Upper lobe of left lung (tissue), 6 donors: ENCODE measurements at regions not wholly inside any gene's neighbourhood (a gene's known extent, or its start where the extent isn't known, plus 50 kb on each side); places are given as distances from the start of the nearest gene placed in this dataset.

Source experiments
- ATAC-seq, 2 donors: fragments of 200-7000 bp; cut with Tn5 transposase; one replicate each; pipeline ENCODE4 v1.9.1; 2022; ENCODE audit warnings: mild to moderate bottlenecking in 2 of 2, moderate library complexity in 2 of 2; ENCODE audit not compliant: low FRiP score in 2 of 2
- DNase-seq, 2 donors: peaks; one replicate each; pipeline ENCODE4 v3.0.0-alpha.2; 2019 to 2020
- H3K27ac ChIP-seq, 4 donors: fragments of 200-600 bp; sonication (generic); one replicate each; pipeline ENCODE4 v1.5.1; 2016 to 2019
- H3K27me3 ChIP-seq, 4 donors: fragments of 200-600 bp; sonication (generic); one replicate each; pipeline ENCODE4 v1.5.1; 2017 to 2019
- H3K36me3 ChIP-seq, 4 donors: fragments of 200-600 bp; sonication (generic); one replicate each; pipeline ENCODE4 v1.5.1; 2016 to 2019
- H3K4me1 ChIP-seq, 4 donors: fragments of 200-600 bp; sonication (generic); one replicate each; pipeline ENCODE4 v1.5.1; 2018 to 2019
- H3K4me3 ChIP-seq, 4 donors: fragments of 200-600 bp; sonication (generic); one replicate each; pipeline ENCODE4 v1.5.1; 2017 to 2019; ENCODE audit warnings: mild to moderate bottlenecking in 2 of 4, moderate library complexity in 1 of 4
- H3K9me3 ChIP-seq, 4 donors: fragments of 200-600 bp; sonication (generic); one replicate each; pipeline ENCODE4 v1.5.1; 2018 to 2019
- EP300 ChIP-seq, 4 donors: sonication (generic); formaldehyde crosslinking; IDR thresholded peaks; one replicate each; pipeline ENCODE4 v1.5.1; 2017; ENCODE audit warnings: antibody characterized with exemption in 4 of 4, control low read depth in 2 of 4
- POLR2A ChIP-seq, 4 donors: fragments of 450-650 bp; IDR thresholded peaks; one replicate each; pipeline ENCODE4 v1.5.1; 2016 to 2017; ENCODE audit warnings: antibody characterized with exemption in 4 of 4, mild to moderate bottlenecking in 2 of 4
- POLR2AphosphoS5 ChIP-seq, 2 donors: sonication (generic); formaldehyde crosslinking; IDR thresholded peaks; one replicate each; pipeline ENCODE4 v1.5.1; 2017; ENCODE audit warnings: antibody characterized with exemption in 2 of 2
- WGBS, 2 donors: methylation state at CpG; one replicate each; pipeline ENCODE4 v1.1.5; 2017 to 2018; 5-methylcytosine and 5-hydroxymethylcytosine counted together
- TF ChIP-seq, protein P1 (sequence below), 6 experiments: fragments of 450-650 bp in 4 of 6; fragments of 200-600 bp in 2 of 6; sonication (generic) in 2 of 6; IDR thresholded peaks; one replicate each; pipeline ENCODE4 v1.5.1; 2016 to 2019; ENCODE audit warnings: antibody characterized with exemption in 6 of 6
- donor health status: DM: no; HTN: no; CAD: no; lungs with moderate emphysema.
- donor health status: DM: no; HTN: yes; CAD: no; lungs with severe emphysema.

DNA sequence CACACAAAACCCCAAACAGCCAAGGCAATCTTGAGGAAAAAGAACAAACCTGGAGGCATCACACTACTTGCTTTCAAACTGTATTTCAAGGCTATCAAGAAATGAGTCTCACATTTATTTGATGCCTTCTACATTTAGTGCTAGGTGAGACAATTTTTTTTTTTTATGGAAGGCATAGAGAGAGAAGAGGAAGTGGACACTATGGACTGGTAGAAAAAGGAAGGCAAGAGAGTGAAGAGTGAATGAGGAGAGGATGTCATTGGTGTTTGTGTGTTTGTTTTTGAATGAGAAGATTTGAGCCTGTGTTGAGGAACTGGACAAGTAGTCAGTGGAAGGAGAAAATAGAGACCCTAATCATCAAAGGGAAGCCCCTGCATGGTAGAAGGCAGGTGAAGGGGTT is 182.0 kb upstream of the JAG1 start:
- H3K9me3 ChIP-seq, result no peaks in the 10 kb centered on the region
- ATAC-seq, result no peak
- no peak for DNase-seq
- peaks cover 0 to 3% (median 0%) of the 10 kb centered on the region in 4 donors for H3K4me1 ChIP-seq
- no peaks in the 10 kb centered on the region for H3K27me3 ChIP-seq
- no peak overlapping the region for H3K27ac ChIP-seq
- no peaks in the 10 kb centered on the region for H3K36me3 ChIP-seq
- no peak overlapping the region for H3K4me3 ChIP-seq
- TF ChIP-seq EP300 (IDR thresholded peaks at IDR 0.05), result no peak

DNA sequence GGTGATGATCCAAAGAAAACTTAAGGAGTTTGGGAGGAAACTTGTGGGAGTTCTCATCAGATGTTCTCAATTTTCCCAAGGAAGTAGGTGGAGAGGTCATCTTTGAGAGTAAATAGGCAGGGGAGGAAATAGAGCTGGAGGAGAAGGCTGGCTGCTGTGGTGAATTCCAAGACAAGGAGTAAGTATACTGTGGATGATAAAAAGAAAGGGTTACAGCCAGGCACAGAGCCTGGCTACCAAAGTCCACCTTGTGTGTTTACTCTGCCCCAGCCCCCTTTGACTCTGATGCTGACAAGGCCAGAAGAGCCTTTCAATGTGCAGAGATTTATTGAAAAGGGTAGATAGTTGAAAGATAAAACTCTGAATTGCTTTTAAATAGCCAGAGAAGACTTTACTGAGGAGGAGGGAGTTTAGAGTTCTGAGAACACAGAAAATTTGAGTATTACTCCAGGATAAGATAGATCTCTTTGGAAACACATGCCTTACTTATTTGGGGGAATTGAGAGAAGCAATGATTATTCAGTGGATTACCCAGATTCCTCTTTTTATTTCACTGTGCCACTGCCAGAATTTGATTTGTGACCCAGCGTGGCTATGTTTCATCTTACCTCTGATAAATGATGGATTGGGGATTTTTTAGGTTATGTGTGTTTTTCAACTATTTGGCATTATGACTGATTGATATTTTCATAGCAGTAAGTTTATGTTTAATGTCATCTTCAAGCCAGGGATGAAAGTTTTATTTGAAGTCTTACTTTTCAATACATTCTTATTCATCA is 182.6 kb upstream of the JAG1 start:
- ATAC-seq (peak in 1 of 2 donors; percentile 47), DNase-seq (no peak)
- Histone ChIP-seq H3K4me3 (no peak overlapping the region), H3K27me3 (no peaks in the 10 kb centered on the region), H3K36me3 (no peaks in the 10 kb centered on the region), H3K9me3 (no peaks in the 10 kb centered on the region), H3K4me1 (peaks cover 0 to 3% (median 0%) of the 10 kb centered on the region in 4 donors), H3K27ac (no peak overlapping the region)
- TF ChIP-seq POLR2AphosphoS5 (IDR thresholded peaks at IDR 0.05), result no peak
- no peak for TF ChIP-seq EP300 (IDR thresholded peaks at IDR 0.05)
- TF ChIP-seq, protein P1, sequence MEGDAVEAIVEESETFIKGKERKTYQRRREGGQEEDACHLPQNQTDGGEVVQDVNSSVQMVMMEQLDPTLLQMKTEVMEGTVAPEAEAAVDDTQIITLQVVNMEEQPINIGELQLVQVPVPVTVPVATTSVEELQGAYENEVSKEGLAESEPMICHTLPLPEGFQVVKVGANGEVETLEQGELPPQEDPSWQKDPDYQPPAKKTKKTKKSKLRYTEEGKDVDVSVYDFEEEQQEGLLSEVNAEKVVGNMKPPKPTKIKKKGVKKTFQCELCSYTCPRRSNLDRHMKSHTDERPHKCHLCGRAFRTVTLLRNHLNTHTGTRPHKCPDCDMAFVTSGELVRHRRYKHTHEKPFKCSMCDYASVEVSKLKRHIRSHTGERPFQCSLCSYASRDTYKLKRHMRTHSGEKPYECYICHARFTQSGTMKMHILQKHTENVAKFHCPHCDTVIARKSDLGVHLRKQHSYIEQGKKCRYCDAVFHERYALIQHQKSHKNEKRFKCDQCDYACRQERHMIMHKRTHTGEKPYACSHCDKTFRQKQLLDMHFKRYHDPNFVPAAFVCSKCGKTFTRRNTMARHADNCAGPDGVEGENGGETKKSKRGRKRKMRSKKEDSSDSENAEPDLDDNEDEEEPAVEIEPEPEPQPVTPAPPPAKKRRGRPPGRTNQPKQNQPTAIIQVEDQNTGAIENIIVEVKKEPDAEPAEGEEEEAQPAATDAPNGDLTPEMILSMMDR (IDR thresholded peaks at IDR 0.05), result no peak
- no peak for TF ChIP-seq POLR2A (IDR thresholded peaks at IDR 0.05)
- WGBS, 2 donors, result 86 to 87% methylated on average over 1 of the region's 1 CpG

DNA sequence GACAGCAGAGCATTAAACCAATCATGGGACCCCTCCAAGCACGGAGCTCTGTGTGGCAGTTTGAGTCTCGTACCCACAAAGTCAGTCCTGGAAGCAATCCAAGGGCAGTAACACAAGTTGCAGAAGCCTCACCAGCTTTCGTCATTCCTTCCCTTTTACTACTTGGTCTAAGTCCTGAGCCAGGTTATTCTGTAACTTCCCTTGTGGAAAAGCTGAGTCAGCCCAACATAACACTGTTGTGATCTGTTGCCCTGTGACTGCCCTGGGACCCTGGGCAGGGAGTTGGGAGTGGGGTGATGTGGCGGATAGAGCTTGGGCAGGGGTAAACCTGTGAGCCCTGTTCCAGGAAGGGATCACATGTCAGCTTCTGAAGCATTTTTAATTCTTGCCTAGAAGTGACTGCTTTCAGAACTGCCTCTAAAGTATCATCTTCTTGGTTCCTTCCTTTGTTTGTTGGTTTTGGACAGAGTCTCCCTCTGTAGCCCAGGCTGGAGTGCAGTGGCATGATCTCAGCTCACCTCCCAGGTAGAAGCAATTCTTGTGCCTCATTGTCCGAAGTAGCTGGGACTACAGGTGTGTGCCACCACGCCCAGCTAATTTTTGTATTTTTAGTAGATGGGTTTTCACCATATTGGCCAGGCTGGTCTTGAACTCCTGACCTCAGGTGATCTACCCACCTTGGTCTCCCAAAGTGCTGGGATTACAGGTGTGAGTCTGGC is 183.7 kb upstream of the JAG1 start:
- TF ChIP-seq POLR2AphosphoS5 (IDR thresholded peaks at IDR 0.05) (peak in 1 of 2 donors; percentile 42), EP300 (IDR thresholded peaks at IDR 0.05) (peak in 1 of 4 donors; percentile 40), POLR2A (IDR thresholded peaks at IDR 0.05) (no peak)
- H3K27me3 ChIP-seq, result no peaks in the 10 kb centered on the region
- 70 to 77% methylated on average over 6 of the region's 6 CpGs for WGBS, 2 donors
- H3K36me3 ChIP-seq, result no peaks in the 10 kb centered on the region
- peak in 1 of 2 donors; percentile 42 for DNase-seq
- no peaks in the 10 kb centered on the region for H3K9me3 ChIP-seq
- peaks cover 0 to 3% (median 0%) of the 10 kb centered on the region in 4 donors for H3K4me1 ChIP-seq
- H3K4me3 ChIP-seq, result no peak overlapping the region
- ATAC-seq, result peak in 1 of 2 donors; percentile 84
- H3K27ac ChIP-seq, result peak overlapping the region in 1 of 4 donors; percentile 59

DNA sequence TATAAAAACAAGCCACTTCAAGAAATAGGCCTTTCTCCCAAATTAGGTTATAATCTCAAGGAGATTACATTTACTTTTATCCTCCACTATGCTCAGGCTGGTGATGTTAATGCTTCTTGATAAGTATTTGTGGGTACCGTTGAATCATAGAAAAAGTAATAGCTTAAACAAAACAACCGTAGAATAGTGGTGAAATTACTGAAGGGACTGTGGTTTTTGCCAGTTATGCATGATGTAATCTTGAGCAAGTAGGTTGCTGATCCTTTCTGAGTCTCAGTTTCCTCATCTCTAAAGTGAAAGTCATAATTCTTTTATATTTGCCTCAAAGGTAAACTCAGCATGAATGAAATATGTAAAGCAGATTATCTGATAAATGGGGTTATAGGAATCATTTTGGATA is 187.3 kb upstream of the JAG1 start:
- 56 to 76% methylated on average over 2 of the region's 2 CpGs for WGBS, 2 donors
- Histone ChIP-seq H3K36me3 (no peaks in the 10 kb centered on the region), H3K27me3 (no peaks in the 10 kb centered on the region), H3K9me3 (no peaks in the 10 kb centered on the region), H3K27ac (peak overlapping the region in 1 of 4 donors; percentile 31), H3K4me1 (peaks cover 9 to 14% (median 13%) of the 10 kb centered on the region in 4 donors), H3K4me3 (no peak overlapping the region)
- ATAC-seq (no peak), DNase-seq (no peak)
- no peak for TF ChIP-seq POLR2A (IDR thresholded peaks at IDR 0.05)
- no peak for TF ChIP-seq EP300 (IDR thresholded peaks at IDR 0.05)
- TF ChIP-seq POLR2AphosphoS5 (IDR thresholded peaks at IDR 0.05), result no peak
- TF ChIP-seq, protein P1 (IDR thresholded peaks at IDR 0.05), result no peak

DNA sequence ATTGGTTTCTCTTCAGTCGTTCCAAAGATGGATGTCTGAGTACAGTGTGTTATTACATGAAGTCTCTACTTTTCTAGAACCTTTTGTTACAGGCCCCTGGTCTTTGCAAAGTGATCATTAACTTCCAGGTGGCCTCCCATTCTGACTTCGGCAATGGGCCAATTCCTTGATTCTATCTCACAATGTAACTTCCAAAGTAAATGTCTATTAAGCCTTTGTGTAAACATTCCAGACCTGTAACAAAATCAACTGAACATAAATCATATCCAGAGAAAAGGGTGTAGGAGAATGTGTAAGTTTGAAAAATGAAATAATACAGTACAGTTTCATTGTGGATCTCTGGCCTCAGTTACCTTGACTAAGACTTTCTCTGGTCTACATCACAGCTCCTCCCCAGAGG is 187.8 kb upstream of the JAG1 start:
- Histone ChIP-seq H3K27ac (no peak overlapping the region), H3K9me3 (no peaks in the 10 kb centered on the region), H3K36me3 (no peaks in the 10 kb centered on the region), H3K4me3 (no peak overlapping the region), H3K4me1 (peaks cover 9 to 14% (median 13%) of the 10 kb centered on the region in 4 donors), H3K27me3 (no peaks in the 10 kb centered on the region)
- DNase-seq (no peak), ATAC-seq (no peak)
- TF ChIP-seq POLR2AphosphoS5 (IDR thresholded peaks at IDR 0.05), result no peak
- no peak for TF ChIP-seq POLR2A (IDR thresholded peaks at IDR 0.05)
- no peak for TF ChIP-seq EP300 (IDR thresholded peaks at IDR 0.05)
- TF ChIP-seq, protein P1 (IDR thresholded peaks at IDR 0.05), result no peak
- WGBS, 2 donors, result 38 to 47% methylated on average over 2 of the region's 2 CpGs
